Neural progenitor cell (in vitro differentiated cells): ENCODE measurements at regions not wholly inside any gene's neighbourhood (a gene's known extent, or its start where the extent isn't known, plus 50 kb on each side); places are given as distances from the start of the nearest gene placed in this dataset.

ENCODE experiments used
- DNase-seq: peaks from one replicate; pipeline ENCODE4 v3.0.0-alpha.2; 2016; ENCODE audit warnings: low spot score
- H2AFZ ChIP-seq: fragments of 200-600 bp; sonication (generic); replicated peaks from 2 replicates; pipeline ENCODE4 v1.6.1; 2016; ENCODE audit warnings: antibody characterized with exemption
- H3F3A ChIP-seq: fragments of 200-600 bp; sonication (generic); 2 replicates; pipeline ENCODE4 v1.6.1; 2016; ENCODE audit warnings: antibody characterized with exemption, low read depth
- H3K27ac ChIP-seq: fragments of 200-600 bp; sonication (generic); 2 replicates; pipeline ENCODE4 v1.5.1; 2016; ENCODE audit warnings: mild to moderate bottlenecking
- H3K27me3 ChIP-seq: fragments of 200-600 bp; sonication (generic); 2 replicates; pipeline ENCODE4 v1.6.1; 2016; ENCODE audit warnings: mild to moderate bottlenecking, moderate library complexity
- H3K36me3 ChIP-seq: fragments of 200-600 bp; sonication (generic); 2 replicates; pipeline ENCODE4 v1.5.1; 2016
- H3K4me1 ChIP-seq: fragments of 200-600 bp; sonication (generic); 2 replicates; pipeline ENCODE4 v1.6.1; 2016; ENCODE audit warnings: mixed run types
- H3K4me2 ChIP-seq: fragments of 200-600 bp; sonication (generic); 2 replicates; pipeline ENCODE4 v1.6.1; 2016
- H3K4me3 ChIP-seq: fragments of 200-600 bp; sonication (generic); 2 replicates; pipeline ENCODE4 v1.5.1; 2016
- H3K79me2 ChIP-seq: fragments of 200-600 bp; sonication (generic); 2 replicates; pipeline ENCODE4 v1.6.1; 2016; ENCODE audit warnings: low read depth
- H3K9ac ChIP-seq: fragments of 200-600 bp; sonication (generic); 2 replicates; pipeline ENCODE4 v1.6.1; 2016
- H3K9me3 ChIP-seq: fragments of 200-600 bp; sonication (generic); 2 replicates; pipeline ENCODE4 v1.5.1; 2016; ENCODE audit warnings: low read depth
- H4K20me1 ChIP-seq: fragments of 200-600 bp; sonication (generic); 2 replicates; pipeline ENCODE4 v1.6.1; 2016; ENCODE audit warnings: low read depth
- H3K27ac Mint-ChIP-seq: 3 replicates; pipeline ENCODE4 v1.8.0; 2021; ENCODE audit warnings: mixed read lengths
- H3K27me3 Mint-ChIP-seq: 2 replicates; pipeline ENCODE4 v1.8.0; 2022; ENCODE audit warnings: low read depth, mild to moderate bottlenecking, inconsistent platforms, moderate library complexity, mixed read lengths; ENCODE audit not compliant: insufficient read depth
- H3K36me3 Mint-ChIP-seq: 3 replicates; pipeline ENCODE4 v1.8.0; 2021; ENCODE audit warnings: mixed read lengths
- H3K4me1 Mint-ChIP-seq: 3 replicates; pipeline ENCODE4 v1.8.0; 2021; ENCODE audit warnings: mixed read lengths
- H3K4me3 Mint-ChIP-seq: 3 replicates; pipeline ENCODE4 v1.8.0; 2021; ENCODE audit warnings: mild to moderate bottlenecking, moderate library complexity, mixed read lengths
- H3K9me3 Mint-ChIP-seq: 3 replicates; pipeline ENCODE4 v1.8.0; 2020; ENCODE audit warnings: mixed read lengths
- CTCF ChIP-seq: fragments of 200-600 bp; sonication (generic); IDR thresholded peaks from 2 replicates; pipeline ENCODE4 v1.5.1; 2017; ENCODE audit warnings: antibody characterized with exemption, mild to moderate bottlenecking
- EZH2 ChIP-seq: fragments of 200-600 bp; sonication (generic); IDR thresholded peaks from 2 replicates; pipeline ENCODE4 v1.6.1; 2017; ENCODE audit warnings: antibody characterized with exemption, mild to moderate bottlenecking, moderate library complexity
- EZH2phosphoT487 ChIP-seq: fragments of 200-600 bp; sonication (generic); IDR thresholded peaks from 2 replicates; pipeline ENCODE4 v1.6.1; 2017; ENCODE audit warnings: antibody characterized with exemption

GRCh38 chr21:35145626-35146233 is 96.6 kb upstream of the RUNX1 start:
- Mint-ChIP-seq H3K4me1 (no peaks in the 10 kb centered on the region), H3K27me3 (no peaks in the 10 kb centered on the region), H3K9me3 (peaks cover 2% of the 10 kb centered on the region), H3K36me3 (no peaks in the 10 kb centered on the region), H3K4me3 (no peak overlapping the region), H3K27ac (no peak overlapping the region)
- no peak overlapping the region for H3K4me3 ChIP-seq
- TF ChIP-seq CTCF (no peak), EZH2 (no peak), EZH2phosphoT487 (no peak)
- no peaks in the 10 kb centered on the region for H3K27me3 ChIP-seq
- no peak overlapping the region for H2AFZ ChIP-seq
- H3K79me2 ChIP-seq: no peaks in the 10 kb centered on the region
- no peak overlapping the region for H3K9ac ChIP-seq
- H3K4me2 ChIP-seq: no peak overlapping the region
- H3K36me3 ChIP-seq: no peaks in the 10 kb centered on the region
- H3K9me3 ChIP-seq: no peaks in the 10 kb centered on the region
- no peak overlapping the region for H3K27ac ChIP-seq
- H3F3A ChIP-seq: no peaks in the 10 kb centered on the region
- DNase-seq: no peak
- H4K20me1 ChIP-seq: no peaks in the 10 kb centered on the region
- H3K4me1 ChIP-seq: no peaks in the 10 kb centered on the region

- Histone ChIP-seq H3K79me2 (no peaks in the 10 kb centered on the region), H3K27ac (no peak overlapping the region), H3F3A (no peaks in the 10 kb centered on the region), H3K4me1 (no peaks in the 10 kb centered on the region), H4K20me1 (no peaks in the 10 kb centered on the region), H3K9me3 (no peaks in the 10 kb centered on the region), H3K27me3 (no peaks in the 10 kb centered on the region), H2AFZ (no peak overlapping the region), H3K36me3 (no peaks in the 10 kb centered on the region), H3K9ac (no peak overlapping the region), H3K4me3 (no peak overlapping the region), H3K4me2 (no peak overlapping the region)
- H3K27me3 Mint-ChIP-seq: no peaks in the 10 kb centered on the region
- no peak for DNase-seq
- H3K4me1 Mint-ChIP-seq: no peaks in the 10 kb centered on the region
- no peak overlapping the region for H3K4me3 Mint-ChIP-seq
- TF ChIP-seq EZH2 (no peak), CTCF (no peak), EZH2phosphoT487 (no peak)
- no peak overlapping the region for H3K27ac Mint-ChIP-seq
- no peaks in the 10 kb centered on the region for H3K36me3 Mint-ChIP-seq
- no peaks in the 10 kb centered on the region for H3K9me3 Mint-ChIP-seq
Measured at GRCh38 chr21:35144978-35145377, 95.9 kb upstream of the RUNX1 start.

GRCh38 chr21:35142036-35142815 is 93.1 kb upstream of the RUNX1 start:
- no peak overlapping the region for H3K27ac Mint-ChIP-seq
- no peaks in the 10 kb centered on the region for H4K20me1 ChIP-seq
- H3K27me3 ChIP-seq: no peaks in the 10 kb centered on the region
- DNase-seq: no peak
- H3K36me3 Mint-ChIP-seq: no peaks in the 10 kb centered on the region
- no peak for TF ChIP-seq EZH2
- TF ChIP-seq EZH2phosphoT487: no peak
- no peak for TF ChIP-seq CTCF
- no peak overlapping the region for H3K27ac ChIP-seq
- H3K4me1 ChIP-seq: no peaks in the 10 kb centered on the region
- peaks cover 6% of the 10 kb centered on the region for H3K4me1 Mint-ChIP-seq
- no peaks in the 10 kb centered on the region for H3K79me2 ChIP-seq
- H3K9me3 Mint-ChIP-seq: no peaks in the 10 kb centered on the region
- H3K4me3 ChIP-seq: no peak overlapping the region
- no peak overlapping the region for H3K9ac ChIP-seq
- no peak overlapping the region for H3K4me2 ChIP-seq
- no peak overlapping the region for H3K4me3 Mint-ChIP-seq
- no peaks in the 10 kb centered on the region for H3K9me3 ChIP-seq
- no peaks in the 10 kb centered on the region for H3K36me3 ChIP-seq
- no peaks in the 10 kb centered on the region for H3F3A ChIP-seq
- no peak overlapping the region for H2AFZ ChIP-seq
- no peaks in the 10 kb centered on the region for H3K27me3 Mint-ChIP-seq
